ENCODE measurements at regions not wholly inside any gene's neighbourhood (a gene's known extent, or its start where the extent isn't known, plus 50 kb on each side); places are given as distances from the start of the nearest gene placed in this dataset.

DNA sequence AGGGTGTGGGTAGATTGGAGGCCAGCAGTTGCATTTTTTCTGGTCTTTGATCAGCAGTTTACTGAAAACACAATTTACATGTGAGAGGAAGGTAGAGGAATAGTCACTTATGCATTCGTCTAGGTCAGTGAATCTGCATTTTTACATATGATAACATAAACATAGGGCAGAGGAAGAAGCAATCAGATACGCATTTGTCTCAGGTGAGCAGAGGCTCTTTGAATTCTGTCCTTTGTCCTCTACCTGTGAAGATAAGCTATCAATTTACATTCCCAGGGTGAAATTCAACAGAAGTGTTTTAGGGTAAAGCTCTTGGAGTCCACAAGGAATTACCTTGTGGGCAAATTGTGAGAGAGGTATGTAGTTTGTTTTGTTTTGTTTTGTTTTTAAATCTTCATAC is 306.5 kb downstream of the MAGEB5 start:
- TF ChIP-seq, protein P1, sequence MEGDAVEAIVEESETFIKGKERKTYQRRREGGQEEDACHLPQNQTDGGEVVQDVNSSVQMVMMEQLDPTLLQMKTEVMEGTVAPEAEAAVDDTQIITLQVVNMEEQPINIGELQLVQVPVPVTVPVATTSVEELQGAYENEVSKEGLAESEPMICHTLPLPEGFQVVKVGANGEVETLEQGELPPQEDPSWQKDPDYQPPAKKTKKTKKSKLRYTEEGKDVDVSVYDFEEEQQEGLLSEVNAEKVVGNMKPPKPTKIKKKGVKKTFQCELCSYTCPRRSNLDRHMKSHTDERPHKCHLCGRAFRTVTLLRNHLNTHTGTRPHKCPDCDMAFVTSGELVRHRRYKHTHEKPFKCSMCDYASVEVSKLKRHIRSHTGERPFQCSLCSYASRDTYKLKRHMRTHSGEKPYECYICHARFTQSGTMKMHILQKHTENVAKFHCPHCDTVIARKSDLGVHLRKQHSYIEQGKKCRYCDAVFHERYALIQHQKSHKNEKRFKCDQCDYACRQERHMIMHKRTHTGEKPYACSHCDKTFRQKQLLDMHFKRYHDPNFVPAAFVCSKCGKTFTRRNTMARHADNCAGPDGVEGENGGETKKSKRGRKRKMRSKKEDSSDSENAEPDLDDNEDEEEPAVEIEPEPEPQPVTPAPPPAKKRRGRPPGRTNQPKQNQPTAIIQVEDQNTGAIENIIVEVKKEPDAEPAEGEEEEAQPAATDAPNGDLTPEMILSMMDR (IDR thresholded peaks at IDR 0.05): no peak
- TF ChIP-seq POLR2AphosphoS5 (IDR thresholded peaks at IDR 0.05; ENCODE audit: insufficient read depth in 1 of 2, low read depth in 1 of 2): no peak

Data from vagina (tissue), 2 donors.